HG03066 (cell line): ENCODE measurements at regions not wholly inside any gene's neighbourhood (a gene's known extent, or its start where the extent isn't known, plus 50 kb on each side); places are given as distances from the start of the nearest gene placed in this dataset.
"Not testable (repeated sequence)": the region's sequence is repeated elsewhere in the genome, so short reads cannot be mapped to it uniquely, and the experiment has no call there.

Experiments used
- ATAC-seq: cut with Tn5 transposase; IDR thresholded peaks from one replicate; pipeline ENCODE4 v1.9.1; 2021; ENCODE audit warnings: low read depth; ENCODE audit not compliant: unreplicated experiment

DNA sequence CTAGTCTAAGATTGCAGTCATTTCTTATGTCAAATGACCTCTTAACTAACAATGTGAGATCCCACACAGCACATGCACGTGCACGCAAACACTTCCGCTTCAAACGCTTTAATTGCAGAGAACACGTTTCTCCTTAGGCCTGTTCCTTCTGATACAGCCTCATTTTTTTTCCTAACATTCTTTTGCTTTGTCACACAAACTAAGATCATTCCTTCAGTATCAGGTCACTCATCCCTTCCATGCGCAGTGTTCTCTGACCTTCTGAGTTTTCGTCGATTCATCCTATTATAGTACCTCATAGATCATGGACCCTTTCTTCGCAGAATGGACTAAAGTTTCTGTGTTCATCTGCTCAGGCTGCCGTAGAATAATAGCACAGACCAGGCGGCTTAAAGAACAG is 327.1 kb upstream of the CDH19 start:
- ATAC-seq: no peak

DNA sequence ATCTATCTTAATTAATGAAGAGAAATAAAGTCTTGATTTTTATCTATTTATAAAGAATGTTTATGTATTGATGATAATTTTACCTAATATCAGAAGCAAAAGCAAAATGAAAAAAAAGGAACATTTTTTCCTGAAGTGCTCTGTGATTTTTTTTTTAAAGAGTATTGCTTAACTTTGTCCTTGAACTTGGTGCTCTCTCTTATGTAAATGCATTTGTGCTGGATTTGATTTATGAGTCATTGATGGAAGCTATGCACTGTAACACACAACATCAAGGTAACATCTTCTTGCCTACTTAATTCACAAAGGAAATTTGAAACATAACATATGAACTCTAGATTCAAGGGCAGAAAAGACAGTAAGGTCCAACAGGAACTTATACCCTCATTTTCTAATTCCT is 312.9 kb upstream of the CDH19 start:
- ATAC-seq: no peak

DNA sequence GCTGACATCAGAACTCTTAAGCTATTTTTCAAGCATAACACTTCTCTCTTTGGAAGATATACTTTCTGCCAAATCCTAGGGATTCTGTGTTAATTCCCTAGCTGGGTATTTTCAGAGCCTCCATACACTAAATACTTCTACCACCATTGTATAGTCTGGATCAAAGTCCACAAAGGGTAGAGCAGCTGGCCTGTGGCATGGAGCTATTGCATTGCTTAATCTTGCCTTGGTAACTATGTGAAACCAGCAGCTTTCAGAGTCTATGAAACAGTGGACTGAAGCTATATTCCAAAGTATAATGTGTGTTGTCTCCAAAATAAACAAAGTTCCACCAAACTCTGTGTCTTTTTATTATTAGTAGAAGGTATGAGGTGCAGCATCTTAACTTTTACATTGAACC is 296.9 kb upstream of the CDH19 start:
- no peak for ATAC-seq

DNA sequence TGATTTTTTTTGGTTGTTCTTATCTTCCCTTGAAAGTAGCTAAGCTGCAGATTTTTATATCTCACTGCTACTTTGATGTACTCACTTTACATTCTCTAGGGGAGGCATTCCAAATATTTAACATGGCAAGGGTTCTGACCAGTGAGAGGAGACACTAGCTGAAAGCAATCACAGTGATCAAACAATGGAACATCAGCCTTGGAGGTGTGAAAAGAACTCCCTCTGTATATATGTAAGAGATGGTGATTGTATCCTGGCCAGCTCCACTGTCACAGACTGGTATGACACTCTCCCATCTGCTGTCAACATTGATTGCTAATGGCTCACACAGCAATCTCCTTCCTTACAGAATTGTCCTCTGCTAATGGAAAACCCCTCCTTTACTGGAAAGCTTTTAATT is 291.7 kb upstream of the CDH19 start:
- ATAC-seq: no peak

DNA sequence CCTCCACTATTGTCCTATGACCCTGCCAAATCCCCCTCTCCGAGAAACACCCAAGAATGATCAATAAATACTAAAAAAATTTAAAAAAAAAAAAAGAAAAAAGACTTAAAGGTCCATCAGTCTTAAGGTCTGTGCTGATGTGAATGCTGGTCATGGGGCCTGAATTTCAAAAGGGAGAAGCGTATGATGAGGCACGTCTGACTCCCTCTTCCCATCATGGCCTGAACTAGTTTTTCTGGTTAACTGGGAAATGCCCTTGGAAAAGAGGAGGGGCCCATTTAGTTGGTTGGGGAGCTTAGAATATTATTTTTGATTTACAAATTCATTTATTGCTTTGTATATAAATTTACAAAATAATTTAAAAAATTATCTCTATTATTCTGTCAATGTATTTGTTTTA is 291.0 kb upstream of the CDH19 start:
- ATAC-seq: no peak

DNA sequence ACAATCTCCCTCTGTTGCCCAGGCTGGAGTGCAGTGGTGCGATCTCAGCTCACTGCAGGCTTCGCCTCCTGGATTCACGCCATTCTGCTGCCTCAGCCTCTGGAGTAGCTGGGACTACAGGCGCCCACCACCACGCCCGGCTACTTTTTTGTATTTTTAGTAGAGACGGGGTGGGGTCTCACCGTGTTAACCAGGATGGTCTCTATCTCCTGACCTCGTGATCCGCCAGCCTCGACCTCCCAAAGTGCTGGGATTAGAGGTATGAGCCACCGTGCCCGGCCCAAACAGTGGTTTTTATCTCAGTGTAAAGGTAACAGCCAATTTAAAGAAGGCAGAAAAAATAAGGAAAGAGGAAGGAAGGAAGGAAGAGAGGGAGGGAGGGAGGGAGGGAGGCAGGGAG is 288.5 kb upstream of the CDH19 start:
- not testable (repeated sequence) for ATAC-seq

DNA sequence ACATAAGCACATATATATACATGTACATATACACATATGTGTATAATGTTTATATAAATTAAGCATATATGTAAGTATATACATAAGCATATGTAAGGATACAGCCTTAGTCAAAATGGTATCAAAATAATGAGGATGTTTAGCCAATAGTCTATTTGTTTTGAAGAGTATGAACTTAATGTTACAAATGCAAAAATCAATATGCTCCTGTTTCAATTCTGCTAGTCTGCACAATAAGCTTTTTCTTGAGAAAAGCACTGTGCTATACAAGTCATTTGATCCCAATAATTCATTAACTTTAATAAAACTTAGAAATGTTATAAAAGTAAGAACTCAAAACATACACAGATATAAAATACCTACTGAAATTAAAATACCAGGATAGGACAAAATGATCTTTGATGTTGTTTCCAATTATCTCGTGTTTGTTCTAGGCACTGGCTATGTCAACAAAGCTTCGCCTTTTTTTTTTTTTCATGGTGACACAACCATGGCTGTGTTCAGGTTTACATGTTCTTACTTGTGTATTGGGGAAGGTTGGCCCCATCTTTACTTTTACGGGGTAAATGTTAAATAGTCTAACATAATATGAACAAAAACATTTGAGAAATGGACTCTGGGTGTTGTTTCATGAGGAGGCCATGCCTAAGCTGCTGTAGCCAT is 271.1 kb upstream of the CDH19 start:
- ATAC-seq: no peak

DNA sequence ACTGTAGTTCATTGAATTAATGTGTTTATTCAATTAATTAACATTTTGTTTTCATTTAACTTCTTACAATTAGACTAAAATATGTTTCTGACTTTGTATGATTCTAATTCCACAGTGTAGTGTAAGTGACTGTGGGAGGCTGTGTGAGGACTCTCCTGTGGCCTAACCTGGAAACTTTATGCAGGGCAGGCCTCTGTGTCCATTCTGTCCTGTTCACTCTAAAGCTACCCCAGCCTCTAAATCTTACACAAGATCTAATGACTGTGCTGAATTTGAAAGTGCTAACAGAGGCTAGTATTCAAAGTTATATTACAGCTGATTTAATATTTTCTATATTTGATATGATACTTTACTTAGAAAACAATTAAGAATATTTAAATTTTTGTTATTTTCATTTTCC is 270.5 kb upstream of the CDH19 start:
- no peak for ATAC-seq

DNA sequence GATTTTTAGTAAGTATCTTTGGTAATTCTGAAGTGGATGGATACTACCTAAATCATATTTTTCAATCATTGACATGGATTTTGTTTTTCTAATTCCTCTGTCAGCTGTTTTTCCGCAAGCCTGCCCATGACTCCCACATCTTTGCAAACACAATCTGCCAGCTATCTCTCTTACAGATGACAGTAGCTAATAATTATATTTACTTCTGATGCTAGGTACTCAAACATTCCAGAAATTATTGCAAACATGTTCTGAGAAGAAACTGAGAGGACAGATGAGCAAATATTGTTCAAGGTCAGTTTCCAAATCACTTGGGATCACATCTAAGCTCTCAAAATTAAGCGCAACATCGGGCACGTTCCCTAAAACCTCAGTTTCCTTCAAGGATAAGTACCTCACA is 270.0 kb upstream of the CDH19 start:
- ATAC-seq: no peak

DNA sequence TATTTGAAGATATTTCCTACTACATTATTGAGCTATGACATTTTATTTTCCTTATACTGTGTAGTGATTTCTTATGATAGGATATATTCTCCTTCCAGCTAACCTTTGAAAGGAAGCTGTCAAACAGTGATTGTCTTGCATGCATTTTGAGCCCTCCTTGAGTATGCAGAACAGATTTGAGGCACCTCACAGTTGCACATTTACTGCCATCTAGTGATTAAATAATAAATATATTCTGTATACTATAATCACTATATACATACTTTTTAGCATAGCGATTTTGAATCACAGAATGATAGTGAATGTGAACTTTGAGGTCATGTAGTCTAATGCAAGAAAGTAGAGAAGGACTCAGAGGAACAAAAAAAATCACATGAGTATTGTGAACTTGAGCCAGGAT is 268.4 kb upstream of the CDH19 start:
- no peak for ATAC-seq

DNA sequence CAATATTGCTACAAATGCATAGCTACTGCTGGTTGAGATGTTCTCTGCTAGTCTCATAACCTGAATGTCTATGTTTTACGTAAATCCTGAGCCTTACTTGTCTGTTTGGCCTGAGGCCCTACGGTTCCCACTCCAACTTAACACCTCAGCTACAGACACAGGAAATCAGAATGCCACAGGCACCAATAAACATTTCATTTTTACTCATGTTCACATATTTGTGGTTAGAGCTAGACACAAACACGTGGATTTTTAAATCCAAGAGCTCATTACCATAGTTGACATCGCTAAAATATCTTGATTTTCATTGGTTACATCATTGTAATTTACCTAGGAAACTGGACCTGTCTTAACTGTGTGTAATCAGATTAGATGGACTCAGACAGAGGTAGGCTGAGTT is 263.8 kb upstream of the CDH19 start:
- ATAC-seq: no peak

DNA sequence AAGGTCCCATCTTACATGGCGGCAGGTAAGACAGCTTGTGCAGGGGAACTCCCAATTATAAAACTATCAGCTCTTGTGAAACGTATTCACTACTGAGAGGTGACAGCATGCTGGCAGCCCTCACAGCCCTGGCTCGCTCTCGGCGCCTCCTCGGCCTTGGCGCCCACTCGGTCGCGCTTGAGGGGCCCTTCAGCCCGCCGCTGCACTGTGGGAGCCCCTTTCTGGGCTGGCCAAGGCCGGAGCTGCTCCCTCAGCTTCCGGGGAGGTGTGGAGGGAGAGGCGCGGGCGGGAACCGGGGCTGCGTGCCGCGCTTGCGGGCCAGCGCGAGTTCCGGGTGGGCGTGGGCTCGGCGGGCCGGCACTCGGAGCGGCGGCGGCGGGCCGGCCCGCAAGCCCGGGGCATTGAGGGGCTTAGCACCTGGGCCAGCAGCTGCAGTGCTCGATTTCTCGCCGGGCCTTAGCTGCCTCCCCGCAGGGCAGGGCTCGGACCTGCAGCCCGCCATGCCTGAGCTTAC is 262.6 kb upstream of the CDH19 start:
- ATAC-seq: not testable (repeated sequence)

DNA sequence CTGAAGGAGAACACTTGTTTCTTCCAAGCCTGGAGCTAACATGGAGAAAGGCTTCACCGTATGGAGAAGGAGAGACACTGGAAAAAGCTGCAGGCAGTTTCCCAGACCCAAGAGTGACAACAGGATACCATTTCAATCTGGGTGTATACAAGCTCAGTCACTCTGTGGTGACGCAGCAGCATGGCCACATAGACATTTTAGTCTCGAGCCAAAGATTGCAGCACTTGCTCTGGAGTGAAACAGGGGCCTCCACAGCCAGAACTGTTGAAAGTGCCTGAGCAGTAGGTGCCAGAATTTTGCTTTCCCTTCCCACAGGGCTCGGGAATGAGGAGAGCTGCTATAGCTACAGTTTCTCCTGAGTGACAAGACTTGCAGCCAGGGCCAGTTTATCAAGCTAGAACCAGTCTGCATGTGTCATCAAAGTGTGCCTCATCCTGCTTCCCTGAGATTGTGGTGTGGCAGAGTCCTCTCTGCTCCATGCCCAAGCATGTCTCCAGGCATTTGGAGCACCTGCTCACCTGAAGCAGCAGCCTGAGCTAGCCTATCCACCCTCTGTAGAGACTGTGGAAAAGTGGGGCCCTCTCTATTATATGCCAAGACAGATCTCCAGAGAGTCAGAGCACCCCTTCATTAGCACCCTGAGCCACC is 234.6 kb upstream of the CDH19 start:
- ATAC-seq: no peak

DNA sequence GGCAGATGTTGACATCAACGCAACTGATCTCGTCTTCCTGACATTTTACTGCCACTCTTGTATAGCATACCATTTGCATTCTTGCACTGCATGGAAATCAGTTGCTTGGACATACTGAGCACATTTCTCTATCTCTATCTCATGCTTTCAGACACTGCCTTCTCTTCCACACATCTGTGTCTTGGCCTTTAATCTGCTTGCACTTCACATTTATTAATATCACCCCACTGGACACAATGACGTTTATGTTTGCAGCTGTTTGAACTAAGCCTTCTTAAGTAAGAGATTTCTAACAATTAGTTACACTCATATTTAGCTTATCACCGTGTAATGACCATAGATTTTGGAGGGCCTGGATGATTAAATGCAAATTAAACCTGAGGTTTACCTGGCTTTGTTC is 229.8 kb upstream of the CDH19 start:
- ATAC-seq: no peak

DNA sequence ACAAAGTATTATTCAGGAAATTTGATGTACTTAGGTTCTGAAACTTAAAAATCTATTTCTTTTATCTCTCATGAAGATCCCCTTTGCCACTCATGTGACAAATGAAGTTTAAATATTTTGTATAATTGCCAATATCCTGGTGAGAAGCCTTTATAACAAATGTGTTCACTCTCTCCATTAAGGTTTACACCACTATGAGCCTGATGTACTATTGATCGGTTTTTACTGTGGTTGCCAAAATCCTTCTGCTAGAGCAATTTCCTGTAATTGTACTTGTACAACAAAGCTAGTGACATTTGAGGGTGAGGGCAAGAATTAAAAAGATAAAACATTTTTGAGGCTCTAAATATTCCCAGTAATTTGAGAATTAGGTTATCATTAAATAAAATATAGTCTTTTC is 222.3 kb upstream of the CDH19 start:
- ATAC-seq: no peak

DNA sequence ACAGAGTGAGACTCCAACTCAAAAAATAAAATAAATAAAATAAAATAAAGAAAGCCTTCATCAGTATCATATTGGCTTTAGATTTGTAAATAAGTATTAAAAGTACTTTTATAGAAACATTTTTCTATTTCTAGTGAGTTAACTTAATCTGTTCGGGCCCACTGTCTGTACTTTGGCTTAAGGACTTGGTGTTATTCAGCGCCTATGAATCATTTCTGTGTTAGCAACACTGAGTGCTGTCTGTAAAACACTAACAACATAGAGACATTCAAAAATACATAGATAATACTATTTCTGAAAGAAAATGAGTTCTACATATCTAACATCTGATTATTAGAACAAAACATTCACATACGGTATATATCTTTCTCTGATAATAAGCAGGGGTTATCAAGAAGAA is 221.5 kb upstream of the CDH19 start:
- ATAC-seq: no peak

DNA sequence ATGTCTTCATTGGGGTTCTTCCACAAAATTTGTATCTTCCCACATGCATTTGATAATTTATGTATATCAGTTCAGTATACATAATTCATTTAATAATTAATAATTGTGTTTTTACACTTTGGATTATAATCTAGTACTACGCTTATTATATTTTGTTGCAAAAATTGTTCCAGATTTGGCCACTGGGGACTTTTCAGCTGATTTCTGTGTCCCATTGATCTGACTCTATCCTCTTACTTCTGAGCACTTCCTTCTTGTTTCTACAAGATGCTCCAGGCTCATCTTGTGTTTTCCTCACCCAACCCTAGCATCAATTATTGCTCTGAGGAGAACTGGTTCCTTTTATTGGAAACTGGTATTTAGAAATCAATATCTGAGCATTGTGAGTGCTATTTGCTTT is 215.3 kb upstream of the CDH19 start:
- no peak for ATAC-seq

DNA sequence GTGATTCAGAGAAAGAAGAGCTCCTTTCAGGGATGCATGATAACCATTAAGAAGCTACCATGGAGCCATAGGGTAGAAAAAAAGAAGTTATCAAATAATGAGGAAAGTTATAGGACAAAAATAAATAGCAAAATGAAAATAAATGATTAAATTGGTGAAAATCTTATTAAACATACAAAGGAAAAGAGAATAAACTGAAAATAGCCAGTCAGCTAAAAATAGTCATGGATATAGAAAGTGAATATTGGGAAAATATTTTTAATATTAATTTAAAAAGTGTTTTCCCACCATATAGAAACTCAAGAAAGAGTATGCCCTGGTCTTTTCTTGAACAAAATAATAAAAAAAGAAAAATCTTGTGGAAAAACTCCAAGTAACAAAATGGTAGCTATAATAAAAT is 209.2 kb upstream of the CDH19 start:
- no peak for ATAC-seq

DNA sequence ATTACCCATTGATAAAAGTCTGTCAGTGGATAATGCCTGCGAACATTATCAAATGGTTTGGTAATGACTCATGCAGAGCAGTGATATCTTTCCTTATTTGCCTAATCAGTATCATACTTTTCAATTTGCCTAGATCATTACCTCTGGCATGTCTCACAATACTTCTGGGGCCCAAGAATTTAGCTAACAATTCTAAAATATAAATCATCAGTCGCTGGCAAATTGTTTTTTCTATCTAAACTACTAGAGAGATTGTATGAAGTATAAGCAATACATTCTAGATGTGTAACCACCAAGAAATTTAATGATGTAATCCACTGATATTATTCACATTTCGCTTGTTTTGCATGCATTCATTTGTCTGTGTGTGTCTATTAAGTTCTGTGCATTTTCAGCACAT is 191.2 kb upstream of the CDH19 start:
- no peak for ATAC-seq

DNA sequence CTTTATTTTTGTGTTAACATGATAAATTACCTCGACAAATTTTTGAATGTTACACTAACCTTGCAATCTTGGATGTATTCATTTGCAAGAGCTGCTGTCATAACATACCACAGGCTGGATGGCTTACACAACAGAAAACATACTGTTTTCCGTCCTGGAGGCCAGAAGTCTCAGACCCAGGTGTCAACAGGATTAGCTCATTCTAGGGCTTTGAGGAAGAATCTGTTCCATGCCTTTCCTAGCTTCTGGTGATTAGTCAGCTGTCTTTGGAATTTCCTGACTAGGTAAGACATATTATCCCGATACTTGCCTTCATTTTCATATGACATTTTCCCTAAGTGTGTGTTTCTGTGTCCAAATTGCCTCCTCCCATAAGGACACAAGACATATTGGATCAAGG is 188.6 kb upstream of the CDH19 start:
- no peak for ATAC-seq

DNA sequence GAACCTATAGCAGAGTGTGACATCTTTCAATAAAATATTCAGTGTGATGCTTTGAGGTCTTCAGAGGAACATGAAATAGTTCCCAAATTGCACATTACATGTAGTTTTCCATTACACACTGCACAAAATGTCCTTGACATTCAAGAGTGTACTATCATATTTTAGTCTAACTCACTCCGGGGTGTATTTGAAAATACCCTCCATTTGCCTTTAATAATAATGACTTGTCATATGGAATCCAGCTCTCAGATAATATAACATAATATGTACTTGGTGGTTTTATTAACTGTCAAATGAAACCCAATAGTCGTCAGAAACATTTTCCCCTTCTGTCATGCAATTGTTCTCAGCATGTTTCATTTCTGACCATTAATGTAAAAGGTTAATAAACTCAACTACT is 176.7 kb upstream of the CDH19 start:
- no peak for ATAC-seq

DNA sequence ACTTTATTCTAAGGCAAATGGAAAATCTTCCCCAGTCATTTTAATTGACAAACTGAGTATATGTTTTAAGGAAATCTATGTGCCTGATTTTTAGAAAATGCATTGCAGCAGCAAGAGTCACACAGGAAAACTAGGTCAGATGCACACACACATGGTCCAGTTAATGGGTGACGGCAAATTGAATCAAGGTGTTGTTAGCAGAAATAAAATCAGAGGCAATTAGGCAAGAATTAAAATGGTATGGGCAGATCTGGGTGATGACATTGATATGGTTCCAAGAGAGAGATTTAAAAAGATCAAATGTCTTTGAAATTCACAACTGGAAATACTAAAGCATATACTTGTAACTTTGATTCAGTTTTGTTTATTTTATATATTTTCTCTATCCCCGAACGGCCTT is 174.2 kb upstream of the CDH19 start:
- ATAC-seq: no peak

DNA sequence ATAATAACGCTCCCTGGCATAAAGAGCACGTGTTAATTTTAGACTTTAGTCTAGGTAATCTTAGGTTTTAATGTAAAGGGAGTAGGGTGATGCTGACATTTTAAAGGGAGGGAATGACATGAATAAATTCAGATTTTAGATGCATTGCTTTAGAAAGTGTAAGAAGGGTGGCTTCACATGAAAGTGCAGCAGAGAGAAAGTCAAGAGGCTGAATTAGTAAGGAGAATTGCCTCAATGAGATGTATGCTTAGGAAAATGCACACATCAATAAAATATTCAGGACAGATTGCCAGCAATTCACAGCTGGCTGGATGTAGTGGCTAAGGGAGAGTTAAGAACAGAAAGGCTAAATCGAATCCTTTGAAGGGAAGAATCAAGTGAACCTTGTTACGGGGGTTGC is 165.5 kb upstream of the CDH19 start:
- no peak for ATAC-seq
